ENCODE measurements at regions not wholly inside any gene's neighbourhood (a gene's known extent, or its start where the extent isn't known, plus 50 kb on each side); places are given as distances from the start of the nearest gene placed in this dataset.

GRCh38 chr1:244349581-244350001, 102.1 kb downstream of the ADSS2 start:
- TF ChIP-seq CTCF (conservative IDR thresholded peaks at IDR 0.05 in 1 of 2, IDR thresholded peaks at IDR 0.05 in 1 of 2; ENCODE audit: extremely low read depth in 1 of 2, insufficient read depth in 1 of 2, low read depth in 1 of 2, low read length in 2 of 2) (no peak), EZH2 (IDR thresholded peaks at IDR 0.05; ENCODE audit: borderline replicate concordance, low read length) (no peak)

Measured in mammary epithelial cell (primary cell).